ENCODE measurements at regions not wholly inside any gene's neighbourhood (a gene's known extent, or its start where the extent isn't known, plus 50 kb on each side); places are given as distances from the start of the nearest gene placed in this dataset.

GRCh38 chr15:36315649-36316048, 263.8 kb upstream of the CDIN1 start:
- no peak for TF ChIP-seq CTCF (IDR thresholded peaks at IDR 0.05 in 2 of 3, conservative IDR thresholded peaks at IDR 0.05 in 1 of 3; ENCODE audit: borderline replicate concordance in 1 of 3, insufficient read depth in 1 of 3, low read depth in 2 of 3, low read length in 2 of 3)
- TF ChIP-seq EZH2 (IDR thresholded peaks at IDR 0.05) = no peak
- no peak for TF ChIP-seq CBX3 (IDR thresholded peaks at IDR 0.05; ENCODE audit: low read depth)
- no peak for TF ChIP-seq EZH2phosphoT487 (IDR thresholded peaks at IDR 0.05; ENCODE audit: borderline replicate concordance)
- TF ChIP-seq JUND (IDR thresholded peaks at IDR 0.05) = no peak
- no peak for TF ChIP-seq RAD21 (IDR thresholded peaks at IDR 0.05; ENCODE audit: low read depth)
- TF ChIP-seq POLR2AphosphoS5 (IDR thresholded peaks at IDR 0.05; ENCODE audit: low read depth, low read length) = no peak

All from HCT116 (cell line).